Duodenal mucosa (tissue), 2 donors: ENCODE measurements at regions not wholly inside any gene's neighbourhood (a gene's known extent, or its start where the extent isn't known, plus 50 kb on each side); places are given as distances from the start of the nearest gene placed in this dataset.

Experiments
- H3K27ac ChIP-seq: one replicate; pipeline ENCODE4 v1.7.0; 2013; ENCODE audit warnings: low read depth, low read length
- H3K27me3 ChIP-seq, 2 donors: one replicate each; pipeline ENCODE4 v1.7.0; 2013; ENCODE audit warnings: low read length in 2 of 2, control low read depth in 1 of 2; ENCODE audit not compliant: insufficient read depth in 2 of 2, control insufficient read depth in 1 of 2
- H3K36me3 ChIP-seq, 2 donors: one replicate each; pipeline ENCODE4 v1.7.0; 2013; ENCODE audit warnings: low read length in 2 of 2, control low read depth in 1 of 2; ENCODE audit not compliant: insufficient read depth in 2 of 2, control insufficient read depth in 1 of 2
- H3K4me1 ChIP-seq, 2 donors: one replicate each; pipeline ENCODE4 v1.7.0; 2013; ENCODE audit warnings: low read length in 2 of 2, control low read depth in 1 of 2; ENCODE audit not compliant: insufficient read depth in 2 of 2, control insufficient read depth in 1 of 2
- H3K4me3 ChIP-seq, 2 donors: one replicate each; pipeline ENCODE4 v1.7.0; 2013; ENCODE audit warnings: low read length in 2 of 2, low read depth in 1 of 2
- H3K9ac ChIP-seq, 2 donors: one replicate each; pipeline ENCODE4 v1.7.0; 2013; ENCODE audit warnings: low read length in 2 of 2, low read depth in 1 of 2
- H3K9me3 ChIP-seq, 2 donors: one replicate each; pipeline ENCODE4 v1.7.0; 2013; ENCODE audit warnings: low read length in 2 of 2, control low read depth in 1 of 2; ENCODE audit not compliant: control insufficient read depth in 1 of 2

DNA sequence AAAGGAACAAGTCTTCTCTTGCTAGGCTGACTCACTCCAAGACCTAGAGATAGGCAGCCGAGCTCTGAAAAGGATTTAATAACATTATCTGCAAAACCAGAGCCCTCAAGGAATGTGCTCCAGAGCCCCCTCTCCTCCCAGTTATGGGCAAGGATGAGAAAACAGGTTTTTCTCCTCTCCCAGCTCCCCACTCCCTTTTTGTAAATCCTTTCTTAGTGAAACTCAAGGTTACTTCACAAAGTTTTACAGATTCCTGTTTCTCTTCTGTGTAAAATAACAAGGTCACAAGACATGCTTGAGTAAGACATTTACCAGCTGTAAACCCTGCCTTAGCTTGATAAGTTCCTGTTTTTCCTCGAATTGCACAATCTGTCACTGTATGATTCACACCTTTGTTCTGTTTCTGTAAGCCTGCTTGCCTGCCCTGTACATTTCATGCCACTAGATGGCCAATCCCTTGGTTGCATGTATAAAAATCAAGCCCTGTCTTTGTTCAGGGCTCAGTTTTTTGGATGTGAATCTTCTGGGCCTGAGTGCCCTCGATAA is 489.4 kb downstream of the KCNA4 start:
- no peak overlapping the region for H3K9ac ChIP-seq
- H3K36me3 ChIP-seq = no peaks in the 10 kb centered on the region
- H3K4me1 ChIP-seq = no peaks in the 10 kb centered on the region
- no peaks in the 10 kb centered on the region for H3K27me3 ChIP-seq
- peaks cover 2 to 10% of the 10 kb centered on the region in 2 donors for H3K9me3 ChIP-seq
- no peak overlapping the region for H3K27ac ChIP-seq
- no peak overlapping the region for H3K4me3 ChIP-seq

GRCh38 chr11:29518389-29519174 is 498.2 kb downstream of the KCNA4 start:
- no peaks in the 10 kb centered on the region for H3K4me1 ChIP-seq
- H3K9me3 ChIP-seq = peaks cover 28 to 36% of the 10 kb centered on the region in 2 donors
- H3K27me3 ChIP-seq = no peaks in the 10 kb centered on the region
- no peak overlapping the region for H3K4me3 ChIP-seq
- H3K9ac ChIP-seq = no peak overlapping the region
- H3K27ac ChIP-seq = no peak overlapping the region
- no peaks in the 10 kb centered on the region for H3K36me3 ChIP-seq

DNA sequence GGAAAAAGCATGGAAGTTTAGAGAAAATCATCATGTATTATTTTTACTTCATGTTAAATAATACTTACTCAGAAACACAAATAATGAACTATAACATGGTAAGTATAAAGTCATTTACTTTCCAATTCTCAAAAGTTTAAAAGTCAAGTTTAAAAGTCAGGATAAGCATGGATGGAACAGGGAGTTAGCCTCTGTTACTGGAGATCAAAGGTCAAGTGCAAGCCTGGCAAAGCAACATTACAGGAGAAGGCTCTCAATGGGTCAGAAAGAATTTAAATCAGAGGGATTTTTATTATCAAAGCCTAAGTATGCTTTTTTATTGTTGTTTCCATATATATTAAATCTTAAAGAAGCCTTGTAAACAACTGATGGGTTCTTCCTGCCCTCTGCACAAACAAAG is 505.4 kb downstream of the KCNA4 start:
- Histone ChIP-seq H3K9ac (no peak overlapping the region), H3K4me1 (no peaks in the 10 kb centered on the region), H3K36me3 (no peaks in the 10 kb centered on the region), H3K9me3 (peaks cover 0 to 3% of the 10 kb centered on the region in 2 donors), H3K27me3 (no peaks in the 10 kb centered on the region), H3K27ac (no peak overlapping the region), H3K4me3 (no peak overlapping the region)

DNA sequence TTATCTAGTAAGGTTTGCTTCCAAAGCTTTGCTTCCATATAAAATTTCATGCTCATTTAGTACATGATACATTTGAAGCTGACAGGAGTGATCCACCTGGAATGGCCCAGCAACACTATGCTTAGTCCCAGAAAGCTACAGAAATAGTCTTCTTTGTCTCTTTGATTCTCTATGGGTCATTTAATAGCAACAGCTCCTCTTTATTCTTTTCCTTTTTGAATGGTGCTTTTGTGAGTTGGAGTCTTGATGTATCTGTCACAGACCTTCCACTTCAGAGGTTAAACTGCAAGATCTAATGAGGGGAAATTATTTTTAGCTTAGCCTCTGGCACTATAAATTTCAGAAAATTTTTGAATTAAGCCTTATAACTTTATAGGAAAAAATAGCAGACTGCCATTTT is 509.5 kb downstream of the KCNA4 start:
- H3K36me3 ChIP-seq = no peaks in the 10 kb centered on the region
- H3K4me1 ChIP-seq = no peaks in the 10 kb centered on the region
- no peak overlapping the region for H3K4me3 ChIP-seq
- no peak overlapping the region for H3K27ac ChIP-seq
- H3K9ac ChIP-seq = no peak overlapping the region
- no peaks in the 10 kb centered on the region for H3K27me3 ChIP-seq
- H3K9me3 ChIP-seq = peaks cover 0 to 3% of the 10 kb centered on the region in 2 donors

GRCh38 chr11:29495676-29496075 is 521.2 kb downstream of the KCNA4 start:
- H3K9me3 ChIP-seq = no peaks in the 10 kb centered on the region
- H3K4me1 ChIP-seq = no peaks in the 10 kb centered on the region
- H3K9ac ChIP-seq = no peak overlapping the region
- no peaks in the 10 kb centered on the region for H3K36me3 ChIP-seq
- H3K27me3 ChIP-seq = no peaks in the 10 kb centered on the region
- H3K4me3 ChIP-seq = no peak overlapping the region
- no peak overlapping the region for H3K27ac ChIP-seq

- no peaks in the 10 kb centered on the region for H3K36me3 ChIP-seq
- H3K4me3 ChIP-seq = no peak overlapping the region
- H3K27ac ChIP-seq = no peak overlapping the region
- H3K9ac ChIP-seq = no peak overlapping the region
- no peaks in the 10 kb centered on the region for H3K9me3 ChIP-seq
- H3K4me1 ChIP-seq = no peaks in the 10 kb centered on the region
- no peaks in the 10 kb centered on the region for H3K27me3 ChIP-seq
Observed at GRCh38 chr11:29490938-29491337, 525.9 kb downstream of the KCNA4 start.

GRCh38 chr11:29486301-29486700 is 530.5 kb downstream of the KCNA4 start:
- no peaks in the 10 kb centered on the region for H3K4me1 ChIP-seq
- H3K27me3 ChIP-seq = no peaks in the 10 kb centered on the region
- no peak overlapping the region for H3K27ac ChIP-seq
- H3K36me3 ChIP-seq = no peaks in the 10 kb centered on the region
- no peak overlapping the region for H3K4me3 ChIP-seq
- H3K9ac ChIP-seq = no peak overlapping the region
- H3K9me3 ChIP-seq = no peaks in the 10 kb centered on the region

DNA sequence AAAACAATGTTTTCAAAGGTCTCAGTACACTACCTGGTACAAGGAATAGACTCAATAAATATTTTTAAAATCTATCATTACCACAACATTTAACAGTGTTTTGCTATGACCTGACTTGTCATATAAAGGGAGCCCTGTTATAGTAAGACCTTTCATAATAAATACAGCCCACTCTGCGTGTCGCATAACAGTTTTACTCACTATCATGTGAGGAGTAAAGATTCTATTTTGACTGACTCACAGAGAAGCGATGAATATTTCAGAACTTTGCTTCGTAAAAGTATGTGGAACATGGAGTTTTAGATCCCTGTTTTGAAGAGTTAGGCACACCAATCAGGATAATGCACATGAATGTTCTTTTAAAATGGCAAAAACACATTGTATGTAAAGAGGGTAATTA is 531.2 kb downstream of the KCNA4 start:
- Histone ChIP-seq H3K27me3 (no peaks in the 10 kb centered on the region), H3K4me3 (no peak overlapping the region), H3K4me1 (no peaks in the 10 kb centered on the region), H3K36me3 (no peaks in the 10 kb centered on the region), H3K9me3 (no peaks in the 10 kb centered on the region), H3K27ac (no peak overlapping the region), H3K9ac (no peak overlapping the region)

DNA sequence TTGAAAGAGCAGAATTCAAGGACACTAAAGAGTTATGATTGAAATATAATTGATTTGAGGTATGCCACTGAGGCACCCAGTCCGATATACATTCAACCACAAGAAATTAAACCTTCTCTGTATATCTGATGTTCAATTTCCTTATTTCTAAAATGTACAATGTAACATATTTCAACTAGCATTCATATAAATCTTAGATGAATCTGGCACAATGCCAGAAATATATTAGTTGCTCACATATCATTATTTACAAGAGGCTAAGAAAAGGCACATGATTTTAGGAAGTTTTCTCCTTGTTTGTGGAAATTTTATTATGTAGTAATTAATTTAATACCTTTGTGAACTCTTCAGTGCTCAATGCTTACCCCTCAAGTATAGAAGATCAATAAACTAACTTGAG is 532.3 kb downstream of the KCNA4 start:
- Histone ChIP-seq H3K36me3 (no peaks in the 10 kb centered on the region), H3K9me3 (no peaks in the 10 kb centered on the region), H3K27me3 (no peaks in the 10 kb centered on the region), H3K27ac (no peak overlapping the region), H3K9ac (no peak overlapping the region), H3K4me3 (no peak overlapping the region), H3K4me1 (no peaks in the 10 kb centered on the region)

GRCh38 chr11:29483831-29484230 is 533.0 kb downstream of the KCNA4 start:
- Histone ChIP-seq H3K4me1 (no peaks in the 10 kb centered on the region), H3K9ac (no peak overlapping the region), H3K9me3 (no peaks in the 10 kb centered on the region), H3K27me3 (no peaks in the 10 kb centered on the region), H3K4me3 (no peak overlapping the region), H3K27ac (no peak overlapping the region), H3K36me3 (no peaks in the 10 kb centered on the region)
